ENCODE measurements at regions not wholly inside any gene's neighbourhood (a gene's known extent, or its start where the extent isn't known, plus 50 kb on each side); places are given as distances from the start of the nearest gene placed in this dataset.

- no peak for TF ChIP-seq POLR2A (IDR thresholded peaks at IDR 0.05)
- TF ChIP-seq CTCF (IDR thresholded peaks at IDR 0.05), result no peak
Measured at GRCh38 chr5:33304601-33305000, 136.2 kb upstream of the TARS1 start.

Measured in uterus (tissue), 2 donors.